ENCODE measurements at regions not wholly inside any gene's neighbourhood (a gene's known extent, or its start where the extent isn't known, plus 50 kb on each side); places are given as distances from the start of the nearest gene placed in this dataset.
A peak's percentile ranks its signal among the peaks of the same experiment; 100 is the strongest.

DNA sequence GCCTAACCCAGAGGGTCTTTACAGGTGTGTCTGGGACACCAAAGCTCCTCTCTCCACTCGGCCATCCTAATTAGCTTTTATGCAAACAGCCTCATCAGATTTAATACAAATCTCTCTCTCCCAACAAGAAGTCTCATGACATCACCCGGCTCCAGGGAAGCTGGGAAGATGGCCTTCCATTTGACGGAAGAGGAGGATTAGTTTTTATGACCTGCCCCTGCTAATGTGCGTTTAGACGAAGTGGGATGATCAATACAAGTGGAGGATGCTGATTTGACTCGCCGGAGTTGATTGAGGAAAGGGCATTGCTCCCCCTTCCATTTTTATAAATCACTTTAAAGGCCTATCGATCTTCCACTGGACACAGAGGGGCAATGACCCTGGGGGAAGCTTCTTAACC is 239.2 kb downstream of the BCL11B start:
- DNase-seq = no peak
- peaks cover 11 to 17% of the 10 kb centered on the region in 2 donors for H3K4me1 ChIP-seq
- no peaks in the 10 kb centered on the region for H3K27me3 ChIP-seq
- no peaks in the 10 kb centered on the region for H3K36me3 ChIP-seq
- no peak for TF ChIP-seq POLR2A (IDR thresholded peaks at IDR 0.05)
- TF ChIP-seq, protein P1, sequence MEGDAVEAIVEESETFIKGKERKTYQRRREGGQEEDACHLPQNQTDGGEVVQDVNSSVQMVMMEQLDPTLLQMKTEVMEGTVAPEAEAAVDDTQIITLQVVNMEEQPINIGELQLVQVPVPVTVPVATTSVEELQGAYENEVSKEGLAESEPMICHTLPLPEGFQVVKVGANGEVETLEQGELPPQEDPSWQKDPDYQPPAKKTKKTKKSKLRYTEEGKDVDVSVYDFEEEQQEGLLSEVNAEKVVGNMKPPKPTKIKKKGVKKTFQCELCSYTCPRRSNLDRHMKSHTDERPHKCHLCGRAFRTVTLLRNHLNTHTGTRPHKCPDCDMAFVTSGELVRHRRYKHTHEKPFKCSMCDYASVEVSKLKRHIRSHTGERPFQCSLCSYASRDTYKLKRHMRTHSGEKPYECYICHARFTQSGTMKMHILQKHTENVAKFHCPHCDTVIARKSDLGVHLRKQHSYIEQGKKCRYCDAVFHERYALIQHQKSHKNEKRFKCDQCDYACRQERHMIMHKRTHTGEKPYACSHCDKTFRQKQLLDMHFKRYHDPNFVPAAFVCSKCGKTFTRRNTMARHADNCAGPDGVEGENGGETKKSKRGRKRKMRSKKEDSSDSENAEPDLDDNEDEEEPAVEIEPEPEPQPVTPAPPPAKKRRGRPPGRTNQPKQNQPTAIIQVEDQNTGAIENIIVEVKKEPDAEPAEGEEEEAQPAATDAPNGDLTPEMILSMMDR (IDR thresholded peaks at IDR 0.05) = no peak
- H3K27ac ChIP-seq = no peak overlapping the region
- WGBS, 2 donors = 86 to 94% methylated on average over 8 of the region's 8 CpGs
- intact Hi-C loops (cut with DNase I) = no loop called here
- H3K9me3 ChIP-seq = no peaks in the 10 kb centered on the region
- no peak overlapping the region for H3K4me3 ChIP-seq (replicated peaks in 1 of 3)

DNA sequence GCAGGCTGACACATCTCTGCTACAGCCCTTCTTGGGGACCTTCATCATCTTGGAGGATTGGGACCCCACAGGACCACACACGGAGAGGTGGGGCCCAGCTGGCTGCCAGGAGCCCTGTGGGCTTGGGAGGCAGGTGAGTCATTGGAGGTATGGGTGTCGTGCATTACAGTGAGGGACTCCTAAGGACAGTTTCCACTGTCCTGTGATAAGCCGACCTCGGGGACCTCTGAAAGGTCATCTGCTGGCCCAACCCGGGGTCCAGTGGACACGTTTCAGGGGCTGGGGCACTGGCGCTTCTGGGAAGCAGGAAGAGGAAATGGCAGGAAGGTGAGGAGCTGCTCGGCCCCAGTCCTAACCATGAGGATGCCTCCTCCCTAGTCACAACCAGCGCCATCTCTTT is 238.0 kb downstream of the BCL11B start:
- no peak overlapping the region for H3K4me3 ChIP-seq (replicated peaks in 1 of 3)

DNA sequence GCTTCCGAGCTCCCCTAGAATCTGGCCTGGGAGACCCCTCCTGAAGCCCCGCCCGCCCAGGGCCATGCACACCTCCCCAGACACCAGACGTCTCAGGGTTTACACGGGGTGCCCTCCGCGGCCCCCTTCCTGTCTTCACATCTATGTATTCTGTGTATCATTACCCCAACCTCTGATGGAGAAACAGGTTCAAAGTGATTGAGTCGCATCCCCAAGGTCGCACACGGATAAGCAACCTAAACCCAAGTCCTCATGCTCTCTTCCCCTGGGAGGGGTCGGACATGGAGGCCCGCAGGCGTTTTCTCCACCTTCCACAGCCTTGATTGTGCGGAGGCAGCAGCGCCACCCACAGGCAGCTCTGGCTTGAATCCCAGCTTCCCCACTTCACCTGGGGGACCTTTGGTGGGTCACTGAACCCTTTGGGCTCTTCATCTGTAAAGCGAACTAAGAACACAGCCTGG is 237.3 kb downstream of the BCL11B start:
- no peak for DNase-seq
- TF ChIP-seq POLR2A (IDR thresholded peaks at IDR 0.05) = no peak
- TF ChIP-seq, protein P1 (IDR thresholded peaks at IDR 0.05) = no peak
- H3K27ac ChIP-seq = no peak overlapping the region
- H3K36me3 ChIP-seq = no peaks in the 10 kb centered on the region
- H3K4me1 ChIP-seq = peaks cover 11 to 17% of the 10 kb centered on the region in 2 donors
- H3K4me3 ChIP-seq (replicated peaks in 1 of 3) = no peak overlapping the region
- intact Hi-C loops (cut with DNase I) = no loop called here
- no peaks in the 10 kb centered on the region for H3K9me3 ChIP-seq
- no peaks in the 10 kb centered on the region for H3K27me3 ChIP-seq
- WGBS, 2 donors = 88 to 95% methylated on average over 16 of the region's 16 CpGs

More for the DNA sequence above, 238.0 kb downstream of the BCL11B start:
- WGBS, 2 donors = 90 to 91% methylated on average over 9 of the region's 9 CpGs
- no peak for DNase-seq
- H3K27ac ChIP-seq = no peak overlapping the region
- intact Hi-C loops (cut with DNase I) = no loop called here
- no peaks in the 10 kb centered on the region for H3K36me3 ChIP-seq
- H3K4me1 ChIP-seq = peaks cover 11 to 17% of the 10 kb centered on the region in 2 donors
- TF ChIP-seq POLR2A (IDR thresholded peaks at IDR 0.05) = no peak
- TF ChIP-seq, protein P1 (IDR thresholded peaks at IDR 0.05) = no peak
- no peaks in the 10 kb centered on the region for H3K27me3 ChIP-seq
- no peaks in the 10 kb centered on the region for H3K9me3 ChIP-seq

DNA sequence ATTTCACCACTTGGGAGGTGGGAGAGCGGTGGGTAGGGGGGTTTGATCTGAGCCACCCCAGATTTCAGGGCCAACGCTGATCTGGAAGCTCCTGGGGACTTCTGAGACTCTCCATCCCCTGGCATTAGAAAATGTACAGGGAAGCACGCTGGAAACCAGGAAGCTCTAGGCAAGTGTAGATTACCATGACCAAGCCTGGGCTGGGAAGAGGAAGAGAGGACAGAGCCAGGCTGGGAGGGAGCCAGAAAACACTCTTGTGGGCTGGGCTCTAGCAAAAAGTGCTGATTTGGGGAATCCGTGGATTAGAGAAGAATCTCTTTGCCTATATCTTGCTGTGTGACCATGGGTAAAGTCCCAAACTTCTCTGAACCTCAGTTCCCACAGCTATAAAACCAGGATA is 236.7 kb downstream of the BCL11B start:
- peak; percentile 35 to 55 for DNase-seq
- no peaks in the 10 kb centered on the region for H3K36me3 ChIP-seq
- peaks cover 11 to 17% of the 10 kb centered on the region in 2 donors for H3K4me1 ChIP-seq
- 62 to 64% methylated on average over 4 of the region's 4 CpGs for WGBS, 2 donors
- peak overlapping the region in 1 of 3 donors; percentile 38 for H3K27ac ChIP-seq
- TF ChIP-seq, protein P1 (IDR thresholded peaks at IDR 0.05) = no peak
- no peak for TF ChIP-seq POLR2A (IDR thresholded peaks at IDR 0.05)
- H3K27me3 ChIP-seq = no peaks in the 10 kb centered on the region
- no peak overlapping the region for H3K4me3 ChIP-seq (replicated peaks in 1 of 3)
- intact Hi-C loops (cut with DNase I) = no loop called here
- no peaks in the 10 kb centered on the region for H3K9me3 ChIP-seq

DNA sequence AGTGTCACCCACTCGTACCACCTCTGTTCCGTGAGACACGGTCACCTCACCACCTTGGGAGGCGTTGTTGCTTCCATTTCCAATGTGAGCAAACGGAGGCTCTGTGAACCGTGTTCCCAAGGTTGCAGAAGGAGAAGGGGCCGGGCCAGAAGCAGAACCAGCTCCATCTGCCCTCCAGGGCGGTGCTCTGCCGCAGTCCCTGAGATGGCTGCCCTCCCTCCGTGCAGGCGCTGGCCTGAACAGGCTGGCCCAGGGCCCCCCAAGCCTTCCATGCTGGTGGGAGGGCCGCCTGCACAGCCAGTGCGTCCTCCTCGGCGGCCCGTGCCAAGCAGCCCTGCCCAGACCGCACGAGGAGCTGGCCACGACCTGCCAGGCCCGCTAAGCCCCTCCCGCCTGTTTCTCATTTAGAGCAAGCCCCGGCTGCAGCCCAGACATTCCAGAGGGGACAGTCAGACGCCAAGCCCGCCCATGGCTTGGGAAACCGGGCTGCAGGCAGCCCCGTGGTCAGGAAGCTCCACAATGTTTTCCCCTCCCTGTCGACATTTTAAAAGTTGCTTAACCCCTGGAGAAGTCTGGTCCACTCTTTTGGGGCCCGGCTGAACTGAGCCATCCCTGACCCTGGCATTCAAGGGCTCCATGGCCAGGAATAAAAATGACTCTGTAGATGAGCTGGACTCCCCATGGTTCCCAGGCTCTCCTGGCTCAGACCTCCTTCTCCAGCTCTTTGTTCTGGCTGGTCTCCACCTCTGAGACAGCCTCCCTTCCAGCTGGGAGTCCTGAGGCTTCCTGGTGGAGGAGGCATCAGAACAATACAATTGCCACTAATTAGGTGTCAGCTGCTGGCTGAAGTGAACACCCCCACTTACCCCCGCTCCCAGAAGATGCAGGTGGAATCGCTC is 236.0 kb downstream of the BCL11B start:
- Histone ChIP-seq H3K36me3 (no peaks in the 10 kb centered on the region), H3K4me3 (replicated peaks in 1 of 3) (no peak overlapping the region), H3K9me3 (no peaks in the 10 kb centered on the region), H3K27me3 (no peaks in the 10 kb centered on the region), H3K27ac (peak overlapping the region in 2 of 3 donors; percentile 24 to 38), H3K4me1 (peaks cover 11 to 17% of the 10 kb centered on the region in 2 donors)
- peak in 1 of 2 donors; percentile 27 for TF ChIP-seq POLR2A (IDR thresholded peaks at IDR 0.05)
- TF ChIP-seq, protein P1 (IDR thresholded peaks at IDR 0.05) = no peak
- intact Hi-C loops (cut with DNase I) = no loop called here
- DNase-seq = peak; percentile 77 to 84
- 44 to 47% methylated on average over 11 to 29 of the region's 30 CpGs for WGBS, 2 donors
